ENCODE measurements at regions not wholly inside any gene's neighbourhood (a gene's known extent, or its start where the extent isn't known, plus 50 kb on each side); places are given as distances from the start of the nearest gene placed in this dataset.

GRCh38 chr5:60092671-60093422 lies 199.3 kb upstream of the PDE4D start:
- ATAC-seq (ENCODE audit: poor library complexity) (no peak), DNase-seq (no peak)
- no peak overlapping the region for H3K4me3 Mint-ChIP-seq
- H3K4me1 Mint-ChIP-seq (ENCODE audit: low read depth): no peaks in the 10 kb centered on the region
- no peaks in the 10 kb centered on the region for H3K36me3 Mint-ChIP-seq (ENCODE audit: low read depth)
- ChIA-PET POLR2A (no interaction called here), CTCF (no interaction called here)
- no peak for TF ChIP-seq CTCF (IDR thresholded peaks at IDR 0.05)
- H3K9me3 Mint-ChIP-seq: peaks cover 2% of the 10 kb centered on the region
- Histone ChIP-seq H3K4me3 (ENCODE audit: low read length) (no peak overlapping the region), H3K36me3 (ENCODE audit: insufficient read depth, low read length) (no peaks in the 10 kb centered on the region), H3K9me3 (ENCODE audit: control insufficient read depth in 1 of 2, insufficient read depth in 1 of 2, low read length in 2 of 2) (no peaks in the 10 kb centered on the region), H3K4me1 (ENCODE audit: insufficient read depth, low read length) (no peaks in the 10 kb centered on the region), H3K27ac (ENCODE audit: low read depth in 1 of 2, low read length in 2 of 2) (no peak overlapping the region), H3K27me3 (ENCODE audit: control insufficient read depth in 1 of 2, insufficient read depth in 2 of 2, low read length in 2 of 2) (no peaks in the 10 kb centered on the region)
- intact Hi-C loops (cut with DNase I, micrococcal nuclease): no loop called here
- no peaks in the 10 kb centered on the region for H3K27me3 Mint-ChIP-seq
- H3K27ac Mint-ChIP-seq: no peak overlapping the region

- intact Hi-C loops (cut with DNase I, micrococcal nuclease): no loop called here
- ChIA-PET CTCF (no interaction called here), POLR2A (no interaction called here)
- H3K36me3 Mint-ChIP-seq (ENCODE audit: low read depth): no peaks in the 10 kb centered on the region
- no peak for TF ChIP-seq CTCF (IDR thresholded peaks at IDR 0.05)
- peaks cover 2% of the 10 kb centered on the region for H3K9me3 Mint-ChIP-seq
- H3K27ac ChIP-seq (ENCODE audit: low read depth in 1 of 2, low read length in 2 of 2): no peak overlapping the region
- ATAC-seq (ENCODE audit: poor library complexity): no peak
- H3K27me3 Mint-ChIP-seq: no peaks in the 10 kb centered on the region
- H3K4me1 Mint-ChIP-seq (ENCODE audit: low read depth): no peaks in the 10 kb centered on the region
- H3K27ac Mint-ChIP-seq: no peak overlapping the region
- no peaks in the 10 kb centered on the region for H3K27me3 ChIP-seq (ENCODE audit: control insufficient read depth in 1 of 2, insufficient read depth in 2 of 2, low read length in 2 of 2)
- H3K4me3 ChIP-seq (ENCODE audit: low read length): no peak overlapping the region
- H3K36me3 ChIP-seq (ENCODE audit: insufficient read depth, low read length): no peaks in the 10 kb centered on the region
- DNase-seq: no peak
- no peak overlapping the region for H3K4me3 Mint-ChIP-seq
- peaks cover 3 to 8% of the 10 kb centered on the region in 2 experiments for H3K9me3 ChIP-seq (ENCODE audit: control insufficient read depth in 1 of 2, insufficient read depth in 1 of 2, low read length in 2 of 2)
- H3K4me1 ChIP-seq (ENCODE audit: insufficient read depth, low read length): no peaks in the 10 kb centered on the region
Measured at GRCh38 chr5:60086583-60086982, 193.1 kb upstream of the PDE4D start.

GRCh38 chr5:60084226-60084625 lies 190.7 kb upstream of the PDE4D start:
- CTCF ChIA-PET: no interaction called here
- Histone ChIP-seq H3K4me1 (ENCODE audit: insufficient read depth, low read length) (no peaks in the 10 kb centered on the region), H3K9me3 (ENCODE audit: control insufficient read depth in 1 of 2, insufficient read depth in 1 of 2, low read length in 2 of 2) (peaks cover 3 to 8% of the 10 kb centered on the region in 2 experiments), H3K27me3 (ENCODE audit: control insufficient read depth in 1 of 2, insufficient read depth in 2 of 2, low read length in 2 of 2) (no peaks in the 10 kb centered on the region), H3K4me3 (ENCODE audit: low read length) (no peak overlapping the region), H3K27ac (ENCODE audit: low read depth in 1 of 2, low read length in 2 of 2) (no peak overlapping the region), H3K36me3 (ENCODE audit: insufficient read depth, low read length) (no peaks in the 10 kb centered on the region)
- peaks cover 8% of the 10 kb centered on the region for H3K9me3 Mint-ChIP-seq
- H3K36me3 Mint-ChIP-seq (ENCODE audit: low read depth): no peaks in the 10 kb centered on the region
- H3K27ac Mint-ChIP-seq: no peak overlapping the region
- intact Hi-C loops (cut with DNase I, micrococcal nuclease): no loop called here
- no peak overlapping the region for H3K4me3 Mint-ChIP-seq
- no peaks in the 10 kb centered on the region for H3K4me1 Mint-ChIP-seq (ENCODE audit: low read depth)
- no peak for TF ChIP-seq CTCF (IDR thresholded peaks at IDR 0.05)
- DNase-seq (no peak), ATAC-seq (ENCODE audit: poor library complexity) (no peak)
- POLR2A ChIA-PET: no interaction called here
- no peaks in the 10 kb centered on the region for H3K27me3 Mint-ChIP-seq
